ENCODE measurements at regions not wholly inside any gene's neighbourhood (a gene's known extent, or its start where the extent isn't known, plus 50 kb on each side); places are given as distances from the start of the nearest gene placed in this dataset.

- Histone ChIP-seq H3K9me3 (no peaks in the 10 kb centered on the region), H3K27me3 (no peaks in the 10 kb centered on the region), H3K4me1 (no peaks in the 10 kb centered on the region), H3K36me3 (no peaks in the 10 kb centered on the region), H3K4me3 (no peak overlapping the region), H3K27ac (no peak overlapping the region)
- no peak for TF ChIP-seq CTCF (IDR thresholded peaks at IDR 0.05)
- no peak for DNase-seq
- intact Hi-C loops (cut with DNase I), result no loop called here
- no peak for ATAC-seq
These were observed 628.5 kb upstream of the KLHL1 start for GRCh38 chr13:70736622-70737317.

GRCh38 chr13:70732611-70733010 is 624.4 kb upstream of the KLHL1 start:
- Histone ChIP-seq H3K4me1 (no peaks in the 10 kb centered on the region), H3K36me3 (no peaks in the 10 kb centered on the region), H3K27me3 (no peaks in the 10 kb centered on the region), H3K9me3 (no peaks in the 10 kb centered on the region), H3K27ac (no peak overlapping the region), H3K4me3 (no peak overlapping the region)
- intact Hi-C loops (cut with DNase I), result no loop called here
- DNase-seq, result no peak
- no peak for TF ChIP-seq CTCF (IDR thresholded peaks at IDR 0.05)
- no peak for ATAC-seq

- TF ChIP-seq CTCF (IDR thresholded peaks at IDR 0.05), result no peak
- H3K4me1 ChIP-seq, result no peaks in the 10 kb centered on the region
- no peak overlapping the region for H3K4me3 ChIP-seq
- DNase-seq (no peak), ATAC-seq (no peak)
- H3K27me3 ChIP-seq, result no peaks in the 10 kb centered on the region
- H3K27ac ChIP-seq, result no peak overlapping the region
- no peaks in the 10 kb centered on the region for H3K36me3 ChIP-seq
- no peaks in the 10 kb centered on the region for H3K9me3 ChIP-seq
- intact Hi-C loops (cut with DNase I), result no loop called here
These were observed 621.1 kb upstream of the KLHL1 start for GRCh38 chr13:70729369-70729768.

- no peak overlapping the region for H3K27ac ChIP-seq
- no peak for TF ChIP-seq CTCF (IDR thresholded peaks at IDR 0.05)
- H3K27me3 ChIP-seq, result no peaks in the 10 kb centered on the region
- DNase-seq, result no peak
- ATAC-seq, result peak; percentile 27
- no peaks in the 10 kb centered on the region for H3K4me1 ChIP-seq
- no peaks in the 10 kb centered on the region for H3K36me3 ChIP-seq
- H3K9me3 ChIP-seq, result no peaks in the 10 kb centered on the region
- no peak overlapping the region for H3K4me3 ChIP-seq
- intact Hi-C loops (cut with DNase I), result no loop called here
These were observed 615.5 kb upstream of the KLHL1 start for GRCh38 chr13:70723732-70724131.

- Histone ChIP-seq H3K27me3 (no peaks in the 10 kb centered on the region), H3K4me3 (no peak overlapping the region), H3K9me3 (no peaks in the 10 kb centered on the region), H3K4me1 (no peaks in the 10 kb centered on the region), H3K36me3 (no peaks in the 10 kb centered on the region), H3K27ac (no peak overlapping the region)
- ATAC-seq (no peak), DNase-seq (no peak)
- no peak for TF ChIP-seq CTCF (IDR thresholded peaks at IDR 0.05)
- intact Hi-C loops (cut with DNase I), result no loop called here
These were observed 612.1 kb upstream of the KLHL1 start for GRCh38 chr13:70720386-70720785.

- no peak for TF ChIP-seq CTCF (IDR thresholded peaks at IDR 0.05)
- H3K27me3 ChIP-seq, result no peaks in the 10 kb centered on the region
- no peak overlapping the region for H3K27ac ChIP-seq
- intact Hi-C loops (cut with DNase I), result no loop called here
- H3K4me3 ChIP-seq, result no peak overlapping the region
- H3K9me3 ChIP-seq, result no peaks in the 10 kb centered on the region
- no peak for DNase-seq
- no peaks in the 10 kb centered on the region for H3K4me1 ChIP-seq
- no peak for ATAC-seq
- H3K36me3 ChIP-seq, result no peaks in the 10 kb centered on the region
These were observed 606.7 kb upstream of the KLHL1 start for GRCh38 chr13:70714993-70715392.

Data from upper lobe of right lung (tissue), 1 donor.